Upper lobe of left lung (tissue), 4 donors: ENCODE measurements at regions not wholly inside any gene's neighbourhood (a gene's known extent, or its start where the extent isn't known, plus 50 kb on each side); places are given as distances from the start of the nearest gene placed in this dataset.

Experiments used
- CTCF ChIP-seq, 6 experiments: fragments of 450-650 bp in 4 of 6; fragments of 200-600 bp in 2 of 6; sonication (generic) in 2 of 6; IDR thresholded peaks; one replicate each; pipeline ENCODE4 v1.5.1; 2016 to 2019; ENCODE audit warnings: antibody characterized with exemption in 6 of 6
- POLR2A ChIP-seq, 4 donors: fragments of 450-650 bp; IDR thresholded peaks; one replicate each; pipeline ENCODE4 v1.5.1; 2016 to 2017; ENCODE audit warnings: antibody characterized with exemption in 4 of 4, mild to moderate bottlenecking in 2 of 4
- POLR2AphosphoS5 ChIP-seq, 2 donors: sonication (generic); formaldehyde crosslinking; IDR thresholded peaks; one replicate each; pipeline ENCODE4 v1.5.1; 2017; ENCODE audit warnings: antibody characterized with exemption in 2 of 2

GRCh38 chr2:8254791-8255447 lies 426.9 kb upstream of the ID2 start:
- no peak for TF ChIP-seq CTCF (IDR thresholded peaks at IDR 0.05)
- TF ChIP-seq POLR2A (IDR thresholded peaks at IDR 0.05) = no peak
- TF ChIP-seq POLR2AphosphoS5 (IDR thresholded peaks at IDR 0.05) = no peak
